SH-SY5Y (cell line): ENCODE measurements at regions not wholly inside any gene's neighbourhood (a gene's known extent, or its start where the extent isn't known, plus 50 kb on each side); places are given as distances from the start of the nearest gene placed in this dataset.

Experiments used
- GATA2 ChIP-seq: IDR thresholded peaks from 2 replicates; pipeline ENCODE4 v1.6.1; 2011; ENCODE audit warnings: mild to moderate bottlenecking, low read depth, low read length
- GATA3 ChIP-seq: IDR thresholded peaks from 2 replicates; pipeline ENCODE4 v1.6.1; 2011; ENCODE audit warnings: low read depth, mild to moderate bottlenecking, low read length, moderate library complexity

DNA sequence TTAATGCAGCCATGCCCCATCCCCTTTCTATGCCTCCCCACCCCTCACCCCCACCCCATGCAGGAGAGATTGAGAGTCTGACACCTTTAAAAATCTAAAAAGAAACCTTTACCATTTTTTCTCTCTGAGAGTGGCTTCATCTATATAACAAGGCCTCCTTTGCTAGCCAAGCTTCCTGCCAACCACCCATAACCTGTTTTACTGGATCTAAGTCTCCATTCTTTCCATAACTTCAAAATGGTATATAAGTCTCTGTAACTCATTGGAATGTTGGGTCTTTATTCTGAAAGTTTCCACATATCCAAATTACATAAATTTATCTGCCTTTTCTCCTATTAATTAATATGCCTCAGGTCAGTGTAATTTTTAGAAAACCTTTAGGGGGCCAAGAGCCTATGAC, 1174.0 kb downstream of the MAT2B start:
- TF ChIP-seq GATA2 = no peak
- no peak for TF ChIP-seq GATA3
